HL-60 (cell line): ENCODE measurements at regions not wholly inside any gene's neighbourhood (a gene's known extent, or its start where the extent isn't known, plus 50 kb on each side); places are given as distances from the start of the nearest gene placed in this dataset.

Experiments
- CTCF ChIP-seq: IDR thresholded peaks from one replicate; pipeline ENCODE4 v1.5.1; 2011; ENCODE audit warnings: low read length, control low read depth, inconsistent platforms; ENCODE audit not compliant: insufficient read depth
- GABPA ChIP-seq: IDR thresholded peaks from 2 replicates; pipeline ENCODE4 v1.6.1; 2012; ENCODE audit warnings: low read depth
- POLR2AphosphoS5 ChIP-seq: IDR thresholded peaks from 2 replicates; pipeline ENCODE4 v1.6.1; 2012; ENCODE audit warnings: low read depth
- REST ChIP-seq: IDR thresholded peaks from 2 replicates; pipeline ENCODE4 v1.6.1; 2012; ENCODE audit warnings: low read depth; ENCODE audit not compliant: insufficient replicate concordance
- SPI1 ChIP-seq: IDR thresholded peaks from 2 replicates; pipeline ENCODE4 v1.6.1; 2012; ENCODE audit warnings: low read depth, mild to moderate bottlenecking, borderline replicate concordance

- TF ChIP-seq REST, result no peak
- TF ChIP-seq POLR2AphosphoS5, result no peak
- no peak for TF ChIP-seq CTCF
- TF ChIP-seq GABPA, result no peak
- TF ChIP-seq SPI1, result no peak
These were observed 130.1 kb downstream of the EDEM1 start for GRCh38 chr3:5317557-5317956.
